COR-L47 (cell line): ENCODE measurements at regions not wholly inside any gene's neighbourhood (a gene's known extent, or its start where the extent isn't known, plus 50 kb on each side); places are given as distances from the start of the nearest gene placed in this dataset.

Experiments
- DNase-seq: peaks from one replicate; lab custom pipeline; 2025; lab: John Stamatoyannopoulos, UW

GRCh38 chr10:71145352-71145945 is 66.9 kb upstream of the UNC5B start:
- DNase-seq, result no peak

- DNase-seq, result no peak
These were observed 61.6 kb upstream of the UNC5B start for GRCh38 chr10:71150796-71151195.

DNA sequence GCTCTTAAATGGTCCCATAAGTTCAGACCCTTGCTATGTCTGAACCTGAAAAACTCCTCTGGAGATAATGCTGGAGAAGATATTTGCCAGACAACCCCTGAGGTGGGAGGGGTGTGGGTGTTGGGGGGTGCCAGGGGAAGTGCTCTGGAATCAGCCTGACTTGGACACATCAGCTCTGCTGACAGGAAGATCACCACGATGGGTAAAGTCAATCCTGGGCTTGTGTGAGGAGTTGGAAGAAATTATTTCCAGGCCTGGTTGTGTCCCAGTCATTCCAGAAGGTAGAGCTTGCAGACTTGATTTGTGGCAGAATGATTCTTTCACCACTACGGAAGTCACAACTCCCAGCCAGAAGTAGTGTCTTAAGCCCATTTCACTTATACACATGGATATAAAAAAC is 60.3 kb upstream of the UNC5B start:
- DNase-seq, result no peak

DNA sequence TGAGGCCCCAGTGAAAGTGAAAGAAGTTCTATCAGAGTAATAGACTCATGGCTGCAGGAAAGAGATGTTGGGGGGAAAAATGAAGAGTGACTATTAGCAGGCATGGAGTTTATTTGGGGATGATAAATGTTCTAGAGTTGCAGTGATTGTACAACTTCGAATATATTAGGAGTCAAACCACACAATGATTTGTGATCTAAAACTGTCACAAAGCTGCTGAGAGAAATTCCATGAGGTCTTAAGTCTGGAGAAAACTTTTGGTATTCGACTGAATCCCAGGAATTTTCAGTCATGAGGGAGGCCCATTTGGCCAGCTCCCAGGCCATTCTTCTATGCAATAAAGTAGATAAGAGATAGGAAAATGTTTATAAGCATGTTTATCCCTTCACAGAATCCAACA is 55.9 kb upstream of the UNC5B start:
- DNase-seq, result no peak

GRCh38 chr10:71157435-71157834 is 54.9 kb upstream of the UNC5B start:
- DNase-seq, result no peak

- DNase-seq, result no peak
These were observed 54.1 kb upstream of the UNC5B start for GRCh38 chr10:71158251-71158650.

GRCh38 chr10:71158902-71159301 is 53.5 kb upstream of the UNC5B start:
- no peak for DNase-seq

- no peak for DNase-seq
These were observed 52.5 kb upstream of the UNC5B start for GRCh38 chr10:71159892-71160291.

- DNase-seq, result no peak
These were observed 50.9 kb upstream of the UNC5B start for GRCh38 chr10:71161425-71161824.
